Ovary (tissue), 3 donors: ENCODE measurements at regions not wholly inside any gene's neighbourhood (a gene's known extent, or its start where the extent isn't known, plus 50 kb on each side); places are given as distances from the start of the nearest gene placed in this dataset.

Source experiments
- EP300 ChIP-seq: sonication (generic); formaldehyde crosslinking; IDR thresholded peaks from one replicate; pipeline ENCODE4 v1.6.1; 2017; ENCODE audit warnings: antibody characterized with exemption
- POLR2A ChIP-seq: fragments of 450-650 bp; IDR thresholded peaks from one replicate; pipeline ENCODE4 v1.6.1; 2017; ENCODE audit warnings: antibody characterized with exemption, mild to moderate bottlenecking, moderate library complexity
- TF ChIP-seq, protein P1 (sequence below), 3 donors: fragments of 450-650 bp in 2 of 3; fragments of 200-600 bp in 1 of 3; IDR thresholded peaks; one replicate each; pipeline versions ENCODE4 v1.5.1 to v1.8.0; 2016 to 2022; ENCODE audit warnings: antibody characterized with exemption in 3 of 3, mild to moderate bottlenecking in 1 of 3
- donor health status: DM: no; HTN: no; CAD: no.

DNA sequence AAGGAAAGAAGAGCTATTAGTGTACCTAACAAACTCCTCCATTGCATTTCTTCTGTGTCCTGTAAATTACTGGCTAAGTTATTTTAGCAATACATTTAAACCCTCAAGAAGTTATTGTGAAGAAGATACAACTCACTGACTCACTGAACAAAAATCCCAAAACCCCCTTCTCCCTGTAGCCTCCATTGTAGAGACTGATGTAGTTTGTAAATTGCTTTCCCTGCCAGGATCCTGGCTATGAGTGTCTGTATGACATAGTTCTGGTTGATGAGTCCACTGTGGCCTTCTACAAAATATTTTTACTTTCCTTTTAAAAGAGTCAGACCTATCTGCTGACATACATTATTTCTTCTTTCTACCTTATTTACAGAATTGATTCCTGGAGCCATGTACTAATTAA, 155.6 kb downstream of the SLC6A15 start:
- TF ChIP-seq EP300 (no peak), POLR2A (no peak)
- TF ChIP-seq, protein P1, sequence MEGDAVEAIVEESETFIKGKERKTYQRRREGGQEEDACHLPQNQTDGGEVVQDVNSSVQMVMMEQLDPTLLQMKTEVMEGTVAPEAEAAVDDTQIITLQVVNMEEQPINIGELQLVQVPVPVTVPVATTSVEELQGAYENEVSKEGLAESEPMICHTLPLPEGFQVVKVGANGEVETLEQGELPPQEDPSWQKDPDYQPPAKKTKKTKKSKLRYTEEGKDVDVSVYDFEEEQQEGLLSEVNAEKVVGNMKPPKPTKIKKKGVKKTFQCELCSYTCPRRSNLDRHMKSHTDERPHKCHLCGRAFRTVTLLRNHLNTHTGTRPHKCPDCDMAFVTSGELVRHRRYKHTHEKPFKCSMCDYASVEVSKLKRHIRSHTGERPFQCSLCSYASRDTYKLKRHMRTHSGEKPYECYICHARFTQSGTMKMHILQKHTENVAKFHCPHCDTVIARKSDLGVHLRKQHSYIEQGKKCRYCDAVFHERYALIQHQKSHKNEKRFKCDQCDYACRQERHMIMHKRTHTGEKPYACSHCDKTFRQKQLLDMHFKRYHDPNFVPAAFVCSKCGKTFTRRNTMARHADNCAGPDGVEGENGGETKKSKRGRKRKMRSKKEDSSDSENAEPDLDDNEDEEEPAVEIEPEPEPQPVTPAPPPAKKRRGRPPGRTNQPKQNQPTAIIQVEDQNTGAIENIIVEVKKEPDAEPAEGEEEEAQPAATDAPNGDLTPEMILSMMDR (IDR thresholded peaks at IDR 0.05) = no peak
